ENCODE measurements at regions not wholly inside any gene's neighbourhood (a gene's known extent, or its start where the extent isn't known, plus 50 kb on each side); places are given as distances from the start of the nearest gene placed in this dataset.

GRCh38 chr13:107864543-107865317 is 350.6 kb downstream of the LIG4 start:
- no peak for DNase-seq (ENCODE audit: low read depth in 2 of 2)

- no peak for DNase-seq (ENCODE audit: low read depth in 2 of 2)
These were observed 355.1 kb downstream of the LIG4 start for GRCh38 chr13:107860284-107860683.

GRCh38 chr13:107854880-107855279 is 360.5 kb downstream of the LIG4 start:
- DNase-seq (ENCODE audit: low read depth in 2 of 2) = no peak

DNA sequence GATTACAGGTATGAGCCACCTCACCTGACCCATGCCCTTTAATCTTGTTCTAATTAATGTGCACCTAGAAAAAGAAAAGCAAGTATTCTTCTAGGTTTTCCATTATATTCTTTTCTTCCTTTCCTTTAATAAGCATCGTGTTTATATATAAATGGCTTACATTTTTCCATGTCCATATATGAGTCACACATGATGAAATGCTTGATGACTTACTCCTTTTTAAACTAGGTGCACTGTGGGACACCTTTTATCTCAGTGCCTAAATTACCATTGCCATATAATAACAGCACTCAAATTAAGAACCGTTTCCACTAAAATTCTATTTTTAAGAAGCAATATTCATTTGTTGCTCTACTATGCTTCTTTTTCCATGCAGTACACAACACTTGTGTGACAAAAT is 363.3 kb downstream of the LIG4 start:
- no peak for DNase-seq (ENCODE audit: low read depth in 2 of 2)

DNA sequence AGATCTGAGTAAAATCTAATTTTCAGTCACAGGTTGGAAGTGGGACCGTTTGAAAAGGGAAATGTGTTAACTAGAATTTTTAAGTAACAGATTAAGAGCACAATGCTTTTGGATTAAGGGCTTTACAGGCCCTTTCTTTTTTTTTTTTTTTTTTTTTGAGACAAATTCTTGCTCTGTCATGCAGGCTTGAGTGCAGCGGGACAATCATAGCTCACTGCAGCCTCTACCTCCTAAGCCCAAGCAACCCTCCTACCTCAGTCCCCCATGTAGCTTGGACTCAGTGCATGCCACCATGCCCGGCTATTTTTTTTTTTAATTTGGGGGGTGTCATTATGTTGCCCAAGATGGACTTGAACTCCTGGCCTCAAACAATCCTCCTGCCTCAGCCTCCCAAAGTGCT is 363.7 kb downstream of the LIG4 start:
- DNase-seq (ENCODE audit: low read depth in 2 of 2) = no peak

DNA sequence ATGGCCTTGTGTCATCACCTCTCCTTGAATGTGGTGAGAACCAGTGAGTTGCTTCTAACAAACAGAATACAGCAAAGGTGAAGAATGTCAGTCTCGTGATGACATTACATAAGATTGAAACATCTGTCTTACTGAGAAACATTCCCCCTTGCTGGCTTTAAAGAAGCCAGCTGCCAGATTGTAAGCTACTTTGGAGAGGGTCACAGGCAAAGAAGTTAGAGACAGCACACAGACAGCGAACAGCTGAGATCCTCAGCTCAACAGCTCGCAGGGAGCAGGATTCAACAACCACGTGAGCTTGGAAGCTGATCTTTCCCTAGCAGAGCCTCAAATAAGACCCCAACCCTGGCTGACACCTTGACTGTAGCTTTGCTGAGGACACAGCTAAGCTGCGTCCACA is 367.9 kb downstream of the LIG4 start:
- no peak for DNase-seq (ENCODE audit: low read depth in 2 of 2)

GRCh38 chr13:107846642-107847041 is 368.7 kb downstream of the LIG4 start:
- DNase-seq (ENCODE audit: low read depth in 2 of 2) = no peak

GRCh38 chr13:107845911-107846310 is 369.4 kb downstream of the LIG4 start:
- no peak for DNase-seq (ENCODE audit: low read depth in 2 of 2)

- DNase-seq (ENCODE audit: low read depth in 2 of 2) = no peak
These were observed 371.7 kb downstream of the LIG4 start for GRCh38 chr13:107843681-107844080.

DNA sequence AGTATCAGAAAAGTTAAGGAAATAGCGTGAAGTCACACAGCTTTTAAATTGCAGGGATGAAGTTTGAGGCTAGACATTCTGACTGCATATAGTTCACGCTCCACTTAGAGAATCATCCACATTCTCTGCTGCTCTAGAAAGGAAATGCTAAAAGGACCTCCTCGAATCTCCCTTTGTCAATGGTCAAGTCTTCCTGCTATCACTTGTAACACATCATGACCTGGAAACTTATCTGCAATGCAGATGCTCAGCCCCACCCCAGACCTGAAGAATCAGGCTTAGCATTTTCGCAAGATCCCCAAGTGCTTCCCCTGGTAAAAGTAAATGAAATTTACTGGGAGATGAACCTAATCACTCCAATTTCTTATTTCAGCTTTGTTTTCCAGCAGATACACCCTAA is 372.1 kb downstream of the LIG4 start:
- DNase-seq (ENCODE audit: low read depth in 2 of 2) = no peak

GRCh38 chr13:107842562-107843180 is 372.7 kb downstream of the LIG4 start:
- no peak for DNase-seq (ENCODE audit: low read depth in 2 of 2)

- no peak for DNase-seq (ENCODE audit: low read depth in 2 of 2)
These were observed 376.7 kb downstream of the LIG4 start for GRCh38 chr13:107838588-107839161.

GRCh38 chr13:107836685-107837084 is 378.7 kb downstream of the LIG4 start:
- no peak for DNase-seq (ENCODE audit: low read depth in 2 of 2)

- DNase-seq (ENCODE audit: low read depth in 2 of 2) = no peak
These were observed 379.9 kb downstream of the LIG4 start for GRCh38 chr13:107835339-107836018.

GRCh38 chr13:107834717-107835116 is 380.6 kb downstream of the LIG4 start:
- DNase-seq (ENCODE audit: low read depth in 2 of 2) = no peak

DNA sequence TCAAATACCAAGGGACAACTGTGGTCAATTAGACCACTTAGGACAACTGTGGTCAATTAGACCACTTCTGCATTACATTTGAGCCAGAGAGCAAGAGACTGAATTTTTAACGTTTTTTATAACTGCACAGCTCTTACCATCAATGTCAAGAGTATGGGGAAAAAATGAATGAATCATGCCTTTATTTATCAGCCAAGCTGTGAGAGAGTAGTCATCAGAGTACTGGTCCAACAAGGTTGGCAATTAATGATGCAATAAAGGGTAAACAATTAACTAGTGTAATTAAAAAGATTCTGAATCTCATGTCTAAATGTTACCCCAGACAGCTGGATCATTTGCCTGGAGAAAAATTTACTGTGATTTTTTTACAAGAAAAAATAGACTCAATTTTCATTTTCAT is 381.1 kb downstream of the LIG4 start:
- DNase-seq (ENCODE audit: low read depth in 2 of 2) = no peak

DNA sequence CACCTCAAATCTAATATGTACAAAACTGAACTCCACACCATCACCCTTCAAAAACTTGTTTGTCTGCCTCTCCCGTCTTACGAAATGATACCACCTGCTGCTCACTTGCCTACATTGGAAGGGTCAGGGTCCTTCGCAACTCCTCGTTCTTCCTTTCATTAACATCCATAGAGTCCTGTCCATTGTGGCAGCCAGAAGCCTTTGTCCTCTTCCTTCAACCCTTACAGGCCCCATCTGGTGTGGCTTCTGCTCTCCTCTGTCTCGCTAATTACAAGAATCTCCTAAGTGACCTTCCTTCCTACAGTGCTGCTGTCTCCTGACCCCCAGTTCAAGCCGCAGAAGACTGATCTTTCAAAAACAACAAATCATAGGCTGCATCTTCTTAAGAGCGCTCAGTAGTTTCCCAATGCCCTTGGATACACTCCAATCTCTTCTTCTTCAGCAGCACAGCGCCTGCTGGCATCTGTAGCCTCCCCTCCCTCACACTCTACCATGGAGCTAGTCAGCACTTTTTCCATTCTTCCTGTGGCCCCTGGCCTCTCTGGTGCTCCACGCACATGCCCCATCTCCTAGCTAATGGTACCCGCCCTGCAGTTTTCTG is 382.7 kb downstream of the LIG4 start:
- DNase-seq (ENCODE audit: low read depth in 2 of 2) = no peak

GRCh38 chr13:107830804-107831203 is 384.5 kb downstream of the LIG4 start:
- DNase-seq (ENCODE audit: low read depth in 2 of 2) = no peak

DNA sequence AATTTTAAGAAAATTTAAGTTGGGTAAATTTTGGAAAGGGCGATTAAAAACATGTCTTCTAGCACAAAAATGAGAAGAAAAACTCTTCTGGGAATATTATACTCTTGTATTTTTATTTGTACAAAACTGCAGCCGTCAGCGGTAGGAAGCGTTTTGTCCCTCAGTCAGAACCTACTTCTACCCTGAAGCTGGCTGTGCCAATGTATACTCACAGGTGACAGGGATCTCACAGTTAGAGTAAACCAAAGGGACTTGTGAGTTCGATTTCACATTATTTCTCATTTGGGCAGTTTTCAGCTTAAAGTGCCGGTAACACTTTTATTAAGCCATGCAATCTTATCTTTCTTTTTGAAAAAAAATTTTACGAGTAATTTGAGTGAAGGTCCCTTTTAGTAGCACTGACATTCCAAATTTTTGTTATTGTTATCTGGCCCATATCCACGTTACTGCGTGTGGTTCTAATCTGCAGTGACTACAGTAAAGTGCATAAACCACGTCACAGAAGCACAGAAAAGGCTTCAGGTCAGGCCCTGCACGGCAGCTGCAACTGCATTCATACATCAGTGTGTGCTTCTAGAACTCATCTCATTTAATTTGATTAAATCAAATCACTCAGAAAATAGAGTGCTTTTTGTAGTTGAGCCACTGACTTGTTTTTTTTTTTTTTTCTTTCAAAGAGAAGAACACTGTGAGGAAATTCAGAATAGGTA is 387.3 kb downstream of the LIG4 start:
- DNase-seq (ENCODE audit: low read depth in 2 of 2) = no peak

DNA sequence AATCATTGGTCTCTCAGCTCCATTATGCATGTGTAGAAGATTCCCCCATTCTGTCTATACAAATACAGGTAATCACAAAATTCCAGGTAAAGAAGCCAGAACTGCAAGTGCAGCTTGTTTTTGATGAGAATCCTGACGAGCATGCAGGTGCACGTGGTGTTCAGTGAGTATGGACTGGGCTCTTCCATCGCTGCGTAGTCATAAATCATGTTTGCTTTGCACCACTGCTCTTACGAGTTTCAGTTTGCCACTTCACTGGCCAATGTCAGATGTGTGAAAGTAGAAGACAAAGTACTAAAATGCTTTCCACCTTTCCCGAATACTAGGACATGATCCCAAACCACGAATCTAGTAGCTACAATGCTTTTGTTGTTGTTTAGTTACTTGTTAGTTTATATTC is 390.7 kb downstream of the LIG4 start:
- DNase-seq (ENCODE audit: low read depth in 2 of 2) = no peak

DNA sequence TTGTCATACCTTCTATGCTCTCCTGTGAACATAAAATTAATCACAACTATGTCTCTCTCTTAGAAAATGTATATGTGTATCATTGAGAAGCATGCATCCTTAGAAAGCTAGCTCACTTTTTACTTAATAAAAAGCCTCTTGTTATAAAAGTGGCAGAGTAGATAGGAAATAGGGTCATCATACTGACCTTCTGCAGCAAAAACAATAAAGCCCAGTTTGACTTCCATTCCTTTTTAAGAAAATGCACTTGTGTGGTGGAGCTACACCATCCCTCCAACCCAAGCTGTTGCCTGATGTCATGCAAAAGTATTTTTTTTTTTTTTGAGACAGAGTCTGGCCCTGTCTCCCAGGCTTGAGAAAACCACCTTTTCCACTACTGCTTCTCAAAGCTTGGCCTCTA is 393.3 kb downstream of the LIG4 start:
- DNase-seq (ENCODE audit: low read depth in 2 of 2) = no peak

- no peak for DNase-seq (ENCODE audit: low read depth in 2 of 2)
These were observed 393.8 kb downstream of the LIG4 start for GRCh38 chr13:107821492-107821891.
